ENCODE measurements at regions not wholly inside any gene's neighbourhood (a gene's known extent, or its start where the extent isn't known, plus 50 kb on each side); places are given as distances from the start of the nearest gene placed in this dataset.
"Not testable (repeated sequence)": the region's sequence is repeated elsewhere in the genome, so short reads cannot be mapped to it uniquely, and the experiment has no call there.

- no peak for DNase-seq
Measured at GRCh38 chrX:150058728-150059127, 120.4 kb upstream of the EOLA2 start.

GRCh38 chrX:150060406-150060805 lies 122.1 kb upstream of the EOLA2 start:
- no peak for DNase-seq

DNA sequence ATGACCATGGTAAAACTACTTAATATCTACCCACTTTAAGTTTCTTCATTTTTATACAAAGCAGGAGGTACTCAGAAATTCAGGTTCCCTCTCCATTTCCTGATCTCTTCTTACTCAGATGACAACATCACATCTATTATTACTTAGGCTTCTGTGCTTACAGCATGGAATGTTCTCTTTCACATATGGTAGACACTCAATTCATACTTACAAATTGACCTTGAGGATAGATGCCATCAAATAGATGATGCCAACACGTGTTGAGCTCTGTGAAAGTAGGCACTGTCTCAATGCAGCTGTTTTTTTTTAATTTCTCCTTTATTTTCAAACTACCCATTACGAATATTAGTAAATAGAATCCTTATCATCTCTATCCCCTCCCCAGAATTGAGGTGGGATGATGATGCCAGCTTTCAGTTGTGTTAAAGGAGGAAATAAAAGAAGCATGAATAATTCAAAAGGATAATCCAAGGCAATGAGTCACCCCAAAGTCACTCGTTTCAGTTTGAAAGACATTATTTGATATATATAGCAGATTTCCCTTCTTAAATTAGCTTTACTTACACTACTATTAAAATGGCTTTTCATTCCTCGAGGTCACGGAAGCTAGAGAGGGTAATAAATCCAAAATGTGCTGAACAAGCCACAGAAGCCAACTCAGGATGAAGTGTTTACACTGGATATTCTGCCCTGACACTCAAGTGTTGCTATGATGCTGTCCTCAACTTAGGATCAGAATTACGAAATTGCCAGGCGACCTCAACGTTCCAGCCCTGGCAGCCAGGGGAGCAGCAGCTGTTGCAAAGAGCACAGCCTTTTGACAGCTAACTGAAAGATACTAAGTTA lies 124.2 kb upstream of the EOLA2 start:
- DNase-seq: no peak

GRCh38 chrX:150063138-150063518 lies 124.8 kb upstream of the EOLA2 start:
- no peak for DNase-seq

DNA sequence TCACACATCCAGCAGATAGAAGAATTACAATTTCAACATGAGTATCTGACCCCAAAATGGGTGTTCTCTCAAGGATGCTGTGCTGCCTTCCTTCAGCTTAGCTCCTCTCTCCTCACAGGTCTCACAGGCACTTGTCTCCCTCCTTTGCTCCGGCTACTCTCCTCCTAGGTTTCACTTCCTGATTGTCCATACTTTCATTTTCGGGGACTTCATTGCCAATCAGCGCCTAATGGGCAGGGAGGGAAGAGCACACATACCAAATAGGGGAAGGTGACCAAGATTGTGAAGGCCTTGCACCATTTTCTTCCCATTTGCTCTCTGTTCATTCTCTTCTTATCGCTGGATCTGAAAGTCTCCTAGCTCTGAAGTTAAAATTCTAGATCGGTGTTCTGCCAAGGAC lies 125.4 kb upstream of the EOLA2 start:
- no peak for DNase-seq

DNA sequence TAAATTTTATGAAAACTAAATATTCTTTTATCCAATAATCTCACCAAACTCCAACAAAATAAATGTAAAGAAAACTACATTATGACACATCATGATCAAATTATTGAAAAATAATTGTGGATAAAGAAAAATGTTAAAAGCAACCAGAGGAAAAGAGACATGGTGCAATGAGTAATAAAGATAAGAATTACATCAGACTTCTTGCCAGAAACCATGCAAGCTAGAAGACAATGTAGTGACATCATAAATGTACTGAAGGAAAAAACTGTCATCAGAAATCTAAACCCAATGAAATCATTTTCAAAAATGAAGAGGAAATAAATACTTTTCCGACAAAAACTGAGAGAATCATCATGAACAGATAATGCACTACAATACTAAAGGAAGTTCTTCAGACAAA lies 135.9 kb upstream of the EOLA2 start:
- no peak for DNase-seq

DNA sequence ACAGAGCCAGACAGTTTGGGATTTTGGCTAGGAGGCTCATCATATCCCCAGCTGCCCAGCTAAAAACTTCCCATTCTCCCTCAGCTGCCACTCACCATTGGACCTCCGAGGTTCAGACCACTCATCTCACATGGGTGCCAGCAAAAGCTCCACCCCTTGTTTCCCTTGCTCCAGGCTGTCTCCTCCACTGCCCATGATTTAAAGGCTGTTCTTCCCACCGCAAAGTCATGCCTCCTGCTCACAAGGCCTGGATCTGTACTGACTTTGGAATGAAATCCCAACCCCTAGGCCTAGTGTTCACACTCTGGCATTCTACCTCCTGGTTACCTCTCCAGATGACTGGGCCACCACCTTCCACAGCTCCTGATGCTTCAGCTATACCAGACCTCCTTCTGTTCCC lies 142.2 kb upstream of the EOLA2 start:
- no peak for DNase-seq

DNA sequence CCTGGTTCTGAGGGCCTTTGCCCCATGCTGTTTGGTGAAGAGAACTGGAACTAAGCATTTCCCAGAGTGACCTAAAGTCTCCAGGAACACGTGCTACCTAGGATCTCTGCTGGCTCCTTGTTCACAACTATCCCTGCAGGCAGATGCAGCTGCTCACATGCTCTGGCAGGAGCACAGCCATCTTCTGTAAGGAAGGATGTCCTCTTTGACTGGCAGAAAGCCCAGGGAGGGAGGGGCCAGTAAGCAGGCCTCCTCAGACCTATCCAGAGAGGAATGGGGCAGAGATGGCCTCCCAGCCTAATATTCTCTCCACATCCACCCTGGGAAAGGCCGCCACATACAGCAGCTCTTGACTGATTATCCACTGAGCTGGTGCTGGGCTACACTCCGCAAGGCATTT lies 142.8 kb upstream of the EOLA2 start:
- DNase-seq: no peak

- no peak for DNase-seq
Measured at GRCh38 chrX:150084496-150085229, 146.4 kb upstream of the EOLA2 start.

- DNase-seq: no peak
Measured at GRCh38 chrX:150085881-150086280, 147.6 kb upstream of the EOLA2 start.

DNA sequence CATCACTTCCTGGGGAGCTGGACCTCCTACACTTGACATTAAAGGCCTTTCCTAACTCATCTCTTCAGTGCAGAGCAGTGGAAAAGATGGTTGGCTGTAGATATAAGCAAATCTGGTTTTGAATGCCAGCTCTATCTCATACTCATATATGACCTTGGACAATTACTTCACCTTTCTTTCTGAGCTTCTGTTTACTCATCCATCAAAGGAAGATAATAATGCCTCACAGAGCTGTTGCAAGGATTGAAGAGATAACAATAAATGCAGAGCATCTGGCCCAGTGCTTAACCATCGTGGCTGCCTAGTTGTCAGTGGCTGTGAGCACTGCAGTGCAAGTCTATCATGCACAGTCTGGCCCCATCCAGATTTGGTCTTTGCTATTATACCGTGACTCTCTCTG lies 148.1 kb upstream of the EOLA2 start:
- DNase-seq: no peak

DNA sequence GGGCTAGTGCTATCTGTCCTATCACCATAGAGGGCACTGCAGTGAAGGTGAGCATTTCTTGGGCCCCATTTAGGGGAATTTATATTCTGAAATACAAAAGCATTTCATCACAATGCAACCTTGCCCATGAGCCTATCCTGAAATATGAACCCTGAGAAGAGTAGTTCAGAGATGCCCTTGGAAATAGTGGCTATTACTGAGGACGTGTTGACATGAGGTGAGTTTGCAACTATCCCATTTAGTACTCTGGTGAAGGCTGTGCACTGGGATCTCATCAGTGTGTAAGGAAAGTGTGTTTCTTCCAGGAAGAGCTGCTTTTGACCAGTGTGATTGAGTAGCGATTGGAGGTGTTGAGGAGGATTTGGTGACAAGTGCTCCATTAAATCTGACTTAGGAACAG lies 149.3 kb upstream of the EOLA2 start:
- DNase-seq: no peak

GRCh38 chrX:150088042-150088441 lies 149.8 kb upstream of the EOLA2 start:
- DNase-seq: no peak

GRCh38 chrX:150088766-150089518 lies 150.7 kb upstream of the EOLA2 start:
- no peak for DNase-seq

DNA sequence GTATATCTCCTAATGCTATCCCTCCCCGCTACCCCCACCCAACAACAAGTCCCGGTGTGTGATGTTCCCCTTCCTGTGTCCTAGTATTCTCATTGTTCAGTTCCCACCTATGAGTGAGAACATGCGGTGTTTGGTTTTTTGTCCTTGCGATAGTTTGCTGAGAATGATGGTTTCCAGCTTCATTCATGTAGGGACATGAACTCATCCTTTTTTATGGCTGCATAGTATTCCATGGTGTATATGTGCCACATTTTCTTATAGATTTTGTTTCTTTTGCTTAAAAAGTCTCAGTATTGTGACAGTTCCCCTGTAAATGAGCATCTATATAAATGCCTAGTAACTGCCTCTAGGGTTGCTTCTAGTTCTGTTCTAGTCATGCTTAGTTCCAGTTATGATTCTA lies 153.0 kb upstream of the EOLA2 start:
- not testable (repeated sequence) for DNase-seq

DNA sequence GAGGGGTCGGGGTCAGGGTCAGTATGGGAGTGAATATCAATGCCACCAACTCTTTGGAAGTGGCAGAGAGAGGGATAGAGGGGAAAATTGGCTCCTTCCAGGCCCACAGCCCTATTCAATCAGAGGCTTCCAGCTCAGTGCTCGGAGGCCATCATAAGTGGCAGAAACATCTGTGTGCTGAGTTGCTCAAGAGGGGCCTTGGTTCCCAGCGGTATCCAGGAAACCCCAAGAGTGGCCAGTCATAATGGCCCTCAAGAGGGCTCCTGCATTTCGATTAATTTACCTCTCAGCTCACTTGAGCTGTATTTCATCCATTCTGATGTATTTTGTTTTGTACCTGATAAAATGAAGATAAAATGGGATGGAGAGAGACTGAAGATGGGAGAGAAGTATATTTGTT lies 154.3 kb upstream of the EOLA2 start:
- DNase-seq: no peak

- DNase-seq: no peak
Measured at GRCh38 chrX:150094375-150094774, 156.1 kb upstream of the EOLA2 start.

GRCh38 chrX:150094996-150095395 lies 156.7 kb upstream of the EOLA2 start:
- no peak for DNase-seq

GRCh38 chrX:150099316-150099715 lies 161.0 kb upstream of the EOLA2 start:
- no peak for DNase-seq

DNA sequence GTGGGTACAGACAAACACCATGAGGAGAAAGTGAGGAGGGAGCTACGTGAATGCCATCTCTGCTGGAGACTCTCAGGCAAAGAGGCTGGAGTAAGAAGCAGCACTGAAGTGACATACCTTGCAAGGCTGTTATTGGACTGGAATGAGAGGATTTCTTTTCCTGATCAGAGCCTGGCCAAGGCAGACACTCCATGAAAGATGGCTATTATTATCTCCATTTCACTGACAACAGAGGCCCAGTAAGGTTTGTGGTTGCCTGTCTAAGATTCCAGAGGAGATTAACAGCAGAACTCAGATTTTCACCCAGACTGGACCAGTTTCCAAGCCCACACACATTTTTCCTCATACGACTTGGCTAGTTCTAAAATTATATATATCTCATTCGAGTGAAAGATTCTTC lies 162.0 kb upstream of the EOLA2 start:
- DNase-seq: no peak

- no peak for DNase-seq
Measured at GRCh38 chrX:150118476-150118875, 180.2 kb upstream of the EOLA2 start.

DNA sequence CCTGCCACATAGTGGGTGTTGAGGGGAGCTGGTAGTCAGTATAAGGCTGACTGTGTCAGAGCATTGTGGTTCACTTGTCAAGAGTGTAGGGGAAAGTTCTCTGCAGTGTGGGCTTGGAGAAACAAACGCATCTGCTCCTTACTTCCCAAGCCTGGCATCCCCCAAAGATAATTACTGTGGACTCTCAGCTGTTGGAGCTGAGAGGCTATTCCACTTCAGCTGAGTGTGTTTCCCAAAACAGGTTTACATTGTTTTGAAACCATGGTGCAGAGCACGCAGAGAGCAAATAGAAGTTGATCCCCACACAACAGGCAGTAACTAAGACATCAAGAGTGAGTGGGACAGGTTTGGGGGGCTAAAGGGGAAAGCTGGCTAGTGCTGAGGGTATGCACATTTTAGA lies 181.0 kb upstream of the EOLA2 start:
- DNase-seq: no peak

DNA sequence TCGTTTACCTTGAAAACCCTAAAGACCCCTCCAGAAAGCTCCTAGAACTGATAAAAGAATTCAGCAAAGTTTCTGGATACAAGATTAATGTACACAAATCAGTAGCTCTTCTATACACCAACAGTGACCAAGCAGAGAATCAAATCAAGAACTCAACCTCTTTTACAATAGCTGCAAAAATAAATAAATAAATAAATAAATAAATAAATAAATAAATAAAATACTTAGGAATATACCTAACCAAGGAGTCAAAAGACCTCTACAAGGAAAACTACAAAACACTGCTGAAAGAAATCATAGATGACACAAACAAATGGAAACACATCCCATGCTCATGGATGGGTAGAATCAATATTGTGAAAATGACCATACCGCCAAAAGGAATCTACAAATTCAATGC lies 186.8 kb upstream of the EOLA2 start:
- not testable (repeated sequence) for DNase-seq

DNA sequence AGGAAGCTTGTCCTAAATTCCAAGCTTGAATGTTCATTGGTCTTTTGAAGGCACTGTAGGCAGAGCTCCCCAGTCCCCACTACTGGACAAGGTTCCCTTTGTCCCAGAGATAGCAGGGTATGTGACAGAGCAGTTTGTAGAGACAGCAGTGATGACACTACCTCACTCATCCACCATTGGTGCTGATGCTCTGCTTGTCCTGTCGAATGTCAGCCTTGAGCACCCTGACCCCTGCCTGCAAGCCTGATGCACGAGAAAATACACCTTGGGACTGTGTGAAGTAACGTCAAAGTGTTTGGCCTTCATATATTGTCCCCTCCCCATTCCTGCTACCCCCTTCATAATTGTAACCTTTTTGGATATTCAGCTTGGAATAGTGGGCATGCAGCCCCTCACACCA lies 188.9 kb upstream of the EOLA2 start:
- DNase-seq: no peak
